ENCODE measurements at regions not wholly inside any gene's neighbourhood (a gene's known extent, or its start where the extent isn't known, plus 50 kb on each side); places are given as distances from the start of the nearest gene placed in this dataset.
A peak's percentile ranks its signal among the peaks of the same experiment; 100 is the strongest.
"Not testable (repeated sequence)": the region's sequence is repeated elsewhere in the genome, so short reads cannot be mapped to it uniquely, and the experiment has no call there.

DNA sequence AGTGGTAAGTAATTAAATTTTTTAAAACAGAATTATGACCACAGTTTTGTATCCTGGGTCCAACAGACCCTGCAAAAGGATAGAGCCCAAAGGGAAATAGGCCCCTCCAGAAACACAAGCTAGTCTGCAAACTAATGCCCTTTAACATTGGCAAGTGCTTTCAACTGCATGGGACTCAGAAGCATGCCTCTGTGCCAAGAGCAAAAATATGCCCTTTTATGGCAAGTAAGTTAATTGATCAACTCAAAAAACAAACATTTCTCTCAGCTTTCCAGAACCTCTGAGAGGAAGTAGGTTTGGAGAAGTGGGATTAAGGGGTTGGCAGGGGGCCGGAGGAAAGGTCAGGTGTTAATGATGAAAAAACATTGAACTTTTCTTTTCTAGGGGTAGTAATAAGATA is 186.6 kb upstream of the PRSS1 start:
- DNase-seq (ENCODE audit: low read depth), result no peak
- TF ChIP-seq, protein P1, sequence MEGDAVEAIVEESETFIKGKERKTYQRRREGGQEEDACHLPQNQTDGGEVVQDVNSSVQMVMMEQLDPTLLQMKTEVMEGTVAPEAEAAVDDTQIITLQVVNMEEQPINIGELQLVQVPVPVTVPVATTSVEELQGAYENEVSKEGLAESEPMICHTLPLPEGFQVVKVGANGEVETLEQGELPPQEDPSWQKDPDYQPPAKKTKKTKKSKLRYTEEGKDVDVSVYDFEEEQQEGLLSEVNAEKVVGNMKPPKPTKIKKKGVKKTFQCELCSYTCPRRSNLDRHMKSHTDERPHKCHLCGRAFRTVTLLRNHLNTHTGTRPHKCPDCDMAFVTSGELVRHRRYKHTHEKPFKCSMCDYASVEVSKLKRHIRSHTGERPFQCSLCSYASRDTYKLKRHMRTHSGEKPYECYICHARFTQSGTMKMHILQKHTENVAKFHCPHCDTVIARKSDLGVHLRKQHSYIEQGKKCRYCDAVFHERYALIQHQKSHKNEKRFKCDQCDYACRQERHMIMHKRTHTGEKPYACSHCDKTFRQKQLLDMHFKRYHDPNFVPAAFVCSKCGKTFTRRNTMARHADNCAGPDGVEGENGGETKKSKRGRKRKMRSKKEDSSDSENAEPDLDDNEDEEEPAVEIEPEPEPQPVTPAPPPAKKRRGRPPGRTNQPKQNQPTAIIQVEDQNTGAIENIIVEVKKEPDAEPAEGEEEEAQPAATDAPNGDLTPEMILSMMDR (conservative IDR thresholded peaks at IDR 0.05; ENCODE audit: low read depth, low read length), result no peak
- no peak overlapping the region for H3K4me3 ChIP-seq (ENCODE audit: low read length)

DNA sequence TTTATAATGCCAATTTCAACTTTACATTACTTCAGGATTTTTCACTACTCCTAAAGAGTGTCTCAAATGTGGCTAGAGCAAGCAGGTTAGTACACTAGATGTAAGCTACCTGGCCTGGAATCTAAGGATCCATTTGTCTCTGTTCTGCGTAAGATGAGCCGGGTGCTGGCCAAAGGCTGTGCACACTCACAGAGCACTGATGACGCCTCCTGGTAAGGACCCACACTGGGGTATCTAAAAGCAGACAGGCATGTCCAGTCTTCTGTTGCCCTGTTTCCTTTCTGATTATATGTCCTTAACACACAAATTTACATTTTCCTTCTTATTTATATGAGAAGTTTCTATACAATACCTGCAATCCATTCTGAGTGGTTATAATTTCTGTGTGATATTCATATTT is 187.9 kb upstream of the PRSS1 start:
- not testable (repeated sequence) for H3K4me3 ChIP-seq (ENCODE audit: low read length); DNase-seq (ENCODE audit: low read depth)

DNA sequence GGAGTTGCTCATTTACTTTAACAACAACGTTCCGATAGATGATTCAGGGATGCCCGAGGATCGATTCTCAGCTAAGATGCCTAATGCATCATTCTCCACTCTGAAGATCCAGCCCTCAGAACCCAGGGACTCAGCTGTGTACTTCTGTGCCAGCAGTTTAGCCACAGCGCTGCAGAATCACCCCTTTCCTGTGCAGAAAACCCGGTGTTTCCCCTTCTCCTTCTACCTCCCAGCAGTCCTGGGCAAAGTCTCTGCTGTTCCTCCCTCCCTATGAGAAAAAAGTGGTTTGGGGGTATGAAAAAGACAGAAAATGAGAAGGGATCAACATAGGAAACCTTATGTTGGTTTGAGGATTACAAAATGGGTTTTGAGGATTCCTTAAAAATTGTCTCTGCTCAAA is 188.5 kb upstream of the PRSS1 start:
- DNase-seq (ENCODE audit: low read depth); H3K4me3 ChIP-seq (ENCODE audit: low read length): not testable (repeated sequence)

DNA sequence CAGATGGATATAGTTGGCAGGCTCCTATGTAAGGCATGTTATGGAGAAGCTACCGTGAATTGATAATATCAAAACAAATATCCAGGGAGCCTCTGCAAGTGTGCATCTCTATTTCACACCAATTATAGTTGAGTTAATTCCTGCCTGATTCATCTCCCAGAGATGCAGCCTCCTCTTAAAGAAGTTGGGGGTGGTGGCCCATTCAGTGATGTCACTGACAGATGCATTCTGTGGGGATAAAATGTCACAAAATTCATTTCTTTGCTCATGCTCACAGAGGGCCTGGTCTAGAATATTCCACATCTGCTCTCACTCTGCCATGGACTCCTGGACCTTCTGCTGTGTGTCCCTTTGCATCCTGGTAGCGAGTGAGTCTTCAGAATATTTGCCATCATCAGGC is 189.1 kb upstream of the PRSS1 start:
- TF ChIP-seq, protein P1 (conservative IDR thresholded peaks at IDR 0.05; ENCODE audit: low read depth, low read length), result no peak
- DNase-seq (ENCODE audit: low read depth), result no peak
- no peak overlapping the region for H3K4me3 ChIP-seq (ENCODE audit: low read length)

DNA sequence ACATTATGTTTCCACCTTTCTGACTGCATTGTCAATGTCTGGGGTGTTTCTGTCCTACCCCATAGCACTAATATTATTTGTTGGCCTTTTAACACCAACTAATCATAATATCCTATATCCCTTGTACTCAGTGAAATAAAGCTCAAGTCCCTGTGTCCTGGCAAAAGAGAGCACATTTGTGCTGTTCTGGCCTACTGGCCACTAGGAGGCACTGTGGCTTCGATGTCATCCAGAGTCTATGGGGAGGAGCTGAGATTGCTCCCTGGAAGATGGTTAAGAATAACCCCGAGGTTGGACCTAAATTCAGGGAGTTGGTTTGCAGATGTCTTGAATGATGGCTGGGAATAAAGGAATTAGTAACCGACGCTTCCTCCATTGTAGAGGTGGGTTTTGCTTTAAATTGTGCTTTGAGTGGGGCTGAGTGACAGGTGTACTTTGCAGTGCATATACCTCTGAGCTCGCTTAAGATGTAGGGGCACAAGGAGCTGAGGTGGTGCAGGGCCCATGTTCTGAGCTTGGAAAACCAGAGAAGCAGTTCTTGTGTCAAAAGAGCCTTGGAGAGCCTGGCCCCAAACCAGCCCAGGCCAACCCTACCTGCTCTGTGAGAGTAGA is 191.2 kb upstream of the PRSS1 start:
- TF ChIP-seq, protein P1 (conservative IDR thresholded peaks at IDR 0.05; ENCODE audit: low read depth, low read length), result peak; percentile 74
- H3K4me3 ChIP-seq (ENCODE audit: low read length), result no peak overlapping the region
- no peak for DNase-seq (ENCODE audit: low read depth)

DNA sequence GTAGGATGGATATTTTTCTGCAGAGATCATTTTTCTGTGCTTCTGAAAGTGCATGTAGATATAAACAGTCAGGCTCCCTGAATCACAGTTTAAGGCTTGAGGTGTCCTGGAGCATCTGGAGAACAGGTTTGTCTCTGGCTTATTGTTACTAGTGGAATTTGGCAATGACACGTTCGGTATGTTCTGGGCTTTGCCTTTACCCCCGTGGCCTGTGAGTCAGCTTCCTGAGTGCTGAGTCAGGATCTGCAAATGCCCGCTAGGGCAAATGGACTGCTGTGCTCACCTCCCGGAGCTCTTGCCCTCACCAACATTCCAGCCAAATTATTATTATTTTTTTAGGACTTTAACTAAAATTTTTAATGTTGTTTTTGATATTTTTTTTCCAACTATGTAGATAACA is 192.5 kb upstream of the PRSS1 start:
- TF ChIP-seq, protein P1 (conservative IDR thresholded peaks at IDR 0.05; ENCODE audit: low read depth, low read length), result peak; percentile 31
- peak; percentile 82 for DNase-seq (ENCODE audit: low read depth)
- no peak overlapping the region for H3K4me3 ChIP-seq (ENCODE audit: low read length)

DNA sequence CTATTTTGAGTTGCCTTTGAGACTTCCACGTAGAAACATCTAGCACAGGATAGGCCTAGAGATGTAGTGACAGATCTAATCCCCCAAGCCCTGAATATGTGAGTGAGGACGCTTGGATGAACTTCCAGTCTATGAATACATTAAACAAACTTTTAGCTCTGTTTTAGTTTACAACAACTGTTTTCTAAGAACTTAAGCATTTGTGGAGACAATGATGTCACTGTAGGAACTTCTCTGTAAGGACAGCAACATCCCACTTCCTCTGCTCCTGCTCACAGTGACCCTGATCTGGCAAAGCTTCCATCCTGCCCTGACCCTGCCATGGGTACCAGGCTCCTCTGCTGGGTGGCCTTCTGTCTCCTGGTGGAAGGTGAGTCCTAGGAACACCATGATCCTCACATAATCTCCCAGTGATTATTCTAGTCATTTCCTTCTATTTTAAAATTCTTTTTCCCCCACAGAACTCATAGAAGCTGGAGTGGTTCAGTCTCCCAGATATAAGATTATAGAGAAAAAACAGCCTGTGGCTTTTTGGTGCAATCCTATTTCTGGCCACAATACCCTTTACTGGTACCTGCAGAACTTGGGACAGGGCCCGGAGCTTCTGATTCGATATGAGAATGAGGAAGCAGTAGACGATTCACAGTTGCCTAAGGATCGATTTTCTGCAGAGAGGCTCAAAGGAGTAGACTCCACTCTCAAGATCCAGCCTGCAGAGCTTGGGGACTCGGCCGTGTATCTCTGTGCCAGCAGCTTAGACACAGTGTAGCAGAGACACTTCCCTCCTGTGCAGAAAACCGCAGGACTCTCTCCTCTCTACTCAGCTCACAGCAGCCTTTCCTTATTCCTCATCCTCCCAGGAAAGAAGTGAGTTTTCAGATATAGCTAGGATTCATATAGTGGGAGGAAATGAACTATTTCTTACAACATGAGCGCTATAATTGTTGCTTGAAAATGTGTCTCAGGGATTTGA is 194.4 kb upstream of the PRSS1 start:
- TF ChIP-seq, protein P1 (conservative IDR thresholded peaks at IDR 0.05; ENCODE audit: low read depth, low read length), result no peak
- DNase-seq (ENCODE audit: low read depth), result no peak
- H3K4me3 ChIP-seq (ENCODE audit: low read length), result no peak overlapping the region

DNA sequence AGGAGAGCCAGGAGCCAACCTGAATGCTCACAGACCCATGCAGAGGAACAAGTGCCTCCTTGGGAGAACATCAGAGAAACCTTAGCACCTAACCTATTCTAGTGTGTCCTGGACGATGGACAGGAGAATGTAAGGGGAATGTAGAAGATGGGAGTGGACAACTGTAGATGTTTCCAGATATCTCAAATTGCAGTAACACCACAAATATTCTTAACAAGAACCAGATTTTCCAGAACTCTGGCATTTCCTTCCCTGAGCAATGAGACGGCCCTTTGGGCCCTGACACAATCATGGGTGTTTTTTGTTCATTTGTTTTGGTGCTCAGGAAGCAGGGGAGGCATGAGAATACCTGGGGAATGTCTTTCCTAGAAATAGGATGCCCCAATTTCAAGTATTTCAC is 196.1 kb upstream of the PRSS1 start:
- H3K4me3 ChIP-seq (ENCODE audit: low read length), result no peak overlapping the region
- TF ChIP-seq, protein P1 (conservative IDR thresholded peaks at IDR 0.05; ENCODE audit: low read depth, low read length), result no peak
- no peak for DNase-seq (ENCODE audit: low read depth)
